Right lobe of liver (tissue), 6 donors: ENCODE measurements at regions not wholly inside any gene's neighbourhood (a gene's known extent, or its start where the extent isn't known, plus 50 kb on each side); places are given as distances from the start of the nearest gene placed in this dataset.
"Not testable (repeated sequence)": the region's sequence is repeated elsewhere in the genome, so short reads cannot be mapped to it uniquely, and the experiment has no call there.

Experiments
- ATAC-seq, 4 donors: fragments of 200-7000 bp; cut with Tn5 transposase; one replicate each; pipeline ENCODE4 v1.9.1; 2020; ENCODE audit warnings: mild to moderate bottlenecking in 4 of 4, moderate library complexity in 4 of 4
- DNase-seq, 3 donors: peaks; one replicate each; pipeline ENCODE4 v3.0.0-alpha.2; 2020
- H3K27ac ChIP-seq, 3 donors: fragments of 200-600 bp; one replicate each; pipeline ENCODE4 v1.8.0; 2022
- H3K27me3 ChIP-seq, 2 donors: fragments of 200-600 bp; one replicate each; pipeline ENCODE4 v1.8.0; 2022
- H3K36me3 ChIP-seq, 4 donors: fragments of 200-600 bp; sonication (generic) in 1 of 4; one replicate each; pipeline versions ENCODE4 v1.5.1 to v1.8.0; 2017 to 2022; ENCODE audit warnings: control low read depth in 1 of 4
- H3K4me1 ChIP-seq, 4 donors: fragments of 200-600 bp; sonication (generic) in 1 of 4; one replicate each; pipeline versions ENCODE4 v1.5.1 to v1.8.0; 2017 to 2022; ENCODE audit warnings: control low read depth in 1 of 4
- H3K4me3 ChIP-seq, 3 donors: fragments of 200-600 bp; one replicate each; pipeline ENCODE4 v1.8.0; 2022
- H3K9me3 ChIP-seq, 4 donors: fragments of 200-600 bp; sonication (generic) in 1 of 4; one replicate each; pipeline versions ENCODE4 v1.5.1 to v1.8.0; 2017 to 2022; ENCODE audit warnings: control low read depth in 1 of 4
- POLR2A ChIP-seq: fragments of 450-650 bp; IDR thresholded peaks from one replicate; pipeline ENCODE4 v1.6.1; 2017; ENCODE audit warnings: antibody characterized with exemption, mild to moderate bottlenecking
- WGBS: methylation state at CpG from one replicate; pipeline ENCODE4 v1.1.6; 2018; ENCODE audit warnings: low coverage, low lambda C conversion rate; ENCODE audit not compliant: insufficient coverage; ENCODE audit errors: missing lambda C conversion rate; 5-methylcytosine and 5-hydroxymethylcytosine counted together
- intact Hi-C, 2 donors: fragments of 100-400 bp; cut with DNase I; formaldehyde crosslinking; loops; one replicate each; pipeline versions ENCODE4 v1.11.2 to v1.14.1; 2022
- TF ChIP-seq, protein P1 (sequence below), 4 donors: fragments of 200-600 bp in 3 of 4; fragments of 450-650 bp in 1 of 4; IDR thresholded peaks; one replicate each; pipeline versions ENCODE4 v1.5.1 to v1.8.0; 2016 to 2022; ENCODE audit warnings: antibody characterized with exemption in 4 of 4, mild to moderate bottlenecking in 2 of 4
- donor health status: DM: no; HTN: yes; CAD: no.
- donor health status: DM: no; HTN: no; CAD: no.
- donor health status: DM: no; HTN: no; CAD: no.
- donor health status: DM: no; HTN: yes; CAD: no.
- donor health status: DM: no; HTN: yes; CAD: no.

DNA sequence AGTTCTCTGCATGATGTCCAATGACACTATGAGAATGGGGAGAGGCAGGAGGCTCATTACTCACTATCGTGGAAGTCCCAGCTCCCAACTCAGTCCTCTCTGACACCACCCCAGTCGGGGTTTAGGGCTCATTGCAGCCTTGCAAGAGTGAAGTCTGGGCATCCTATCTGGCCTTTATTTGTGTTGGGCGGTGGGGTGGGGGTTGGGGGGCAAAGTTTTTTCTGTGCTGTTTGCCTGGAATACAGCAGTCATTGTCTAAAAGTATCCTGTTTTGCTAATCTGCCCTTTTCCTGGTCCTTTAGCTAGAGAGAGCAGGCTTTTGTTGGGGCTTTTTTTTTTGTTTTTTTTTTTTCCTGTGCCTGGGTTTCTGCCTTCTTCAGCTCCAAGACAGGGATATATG is 174.2 kb downstream of the MYLK4 start:
- intact Hi-C loops: no loop called here
- Histone ChIP-seq H3K4me3 (no peak overlapping the region), H3K4me1 (no peaks in the 10 kb centered on the region), H3K27ac (no peak overlapping the region), H3K9me3 (no peaks in the 10 kb centered on the region), H3K36me3 (no peaks in the 10 kb centered on the region), H3K27me3 (no peaks in the 10 kb centered on the region)
- ATAC-seq: peak in 2 of 4 donors; percentile 19 to 42
- 40% methylated on average over 3 of the region's 3 CpGs for WGBS
- no peak for TF ChIP-seq POLR2A
- TF ChIP-seq, protein P1, sequence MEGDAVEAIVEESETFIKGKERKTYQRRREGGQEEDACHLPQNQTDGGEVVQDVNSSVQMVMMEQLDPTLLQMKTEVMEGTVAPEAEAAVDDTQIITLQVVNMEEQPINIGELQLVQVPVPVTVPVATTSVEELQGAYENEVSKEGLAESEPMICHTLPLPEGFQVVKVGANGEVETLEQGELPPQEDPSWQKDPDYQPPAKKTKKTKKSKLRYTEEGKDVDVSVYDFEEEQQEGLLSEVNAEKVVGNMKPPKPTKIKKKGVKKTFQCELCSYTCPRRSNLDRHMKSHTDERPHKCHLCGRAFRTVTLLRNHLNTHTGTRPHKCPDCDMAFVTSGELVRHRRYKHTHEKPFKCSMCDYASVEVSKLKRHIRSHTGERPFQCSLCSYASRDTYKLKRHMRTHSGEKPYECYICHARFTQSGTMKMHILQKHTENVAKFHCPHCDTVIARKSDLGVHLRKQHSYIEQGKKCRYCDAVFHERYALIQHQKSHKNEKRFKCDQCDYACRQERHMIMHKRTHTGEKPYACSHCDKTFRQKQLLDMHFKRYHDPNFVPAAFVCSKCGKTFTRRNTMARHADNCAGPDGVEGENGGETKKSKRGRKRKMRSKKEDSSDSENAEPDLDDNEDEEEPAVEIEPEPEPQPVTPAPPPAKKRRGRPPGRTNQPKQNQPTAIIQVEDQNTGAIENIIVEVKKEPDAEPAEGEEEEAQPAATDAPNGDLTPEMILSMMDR (IDR thresholded peaks at IDR 0.05): no peak
- no peak for DNase-seq

DNA sequence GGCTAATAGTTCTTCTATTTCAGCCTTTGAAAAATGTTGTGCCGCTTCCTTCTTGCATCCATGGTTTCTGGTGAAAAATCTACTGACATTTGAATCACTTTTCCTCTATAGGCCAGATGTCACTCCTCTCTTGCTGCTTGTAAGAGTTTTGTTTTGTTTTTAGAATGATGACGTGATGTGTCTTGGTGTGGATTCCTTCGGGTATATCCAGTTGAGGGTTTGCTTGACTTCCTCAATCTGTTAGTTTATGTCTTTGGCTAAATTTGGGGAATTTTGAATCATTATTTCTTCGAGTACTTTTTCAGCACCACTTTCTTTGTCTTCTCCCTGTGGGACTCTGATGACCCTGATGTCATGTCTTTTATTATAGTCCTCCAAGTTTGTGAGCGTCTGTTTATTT is 175.5 kb downstream of the MYLK4 start:
- no peak for TF ChIP-seq POLR2A
- TF ChIP-seq, protein P1 (IDR thresholded peaks at IDR 0.05): no peak
- Histone ChIP-seq H3K9me3 (no peaks in the 10 kb centered on the region), H3K27me3 (no peaks in the 10 kb centered on the region), H3K4me1 (no peaks in the 10 kb centered on the region), H3K4me3 (no peak overlapping the region), H3K36me3 (no peaks in the 10 kb centered on the region), H3K27ac (no peak overlapping the region)
- 72% methylated on average over 5 of the region's 5 CpGs for WGBS
- no peak for ATAC-seq
- no peak for DNase-seq
- intact Hi-C loops: no loop called here

DNA sequence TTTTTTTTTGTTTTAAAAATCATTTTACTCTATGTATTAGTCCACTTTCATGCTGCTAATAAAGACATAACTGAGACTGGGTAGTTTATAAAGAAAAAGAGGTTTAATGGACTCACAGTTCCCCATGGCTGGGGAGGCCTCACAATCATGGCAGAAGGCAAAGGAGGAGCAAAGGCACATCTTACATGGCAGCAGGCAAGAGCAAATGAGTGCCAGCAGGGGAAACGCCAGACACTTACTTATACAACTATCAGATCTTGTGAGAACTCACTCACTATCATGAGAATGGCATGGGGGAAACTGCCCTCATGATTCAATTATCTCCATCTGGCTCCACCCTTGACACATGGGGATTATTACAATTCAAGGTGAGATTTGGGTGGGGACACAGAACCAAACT is 181.3 kb downstream of the MYLK4 start:
- H3K27ac ChIP-seq, H3K36me3 ChIP-seq, H3K9me3 ChIP-seq, H3K4me1 ChIP-seq, H3K4me3 ChIP-seq, ATAC-seq, intact Hi-C loops, DNase-seq, H3K27me3 ChIP-seq: not testable (repeated sequence)
- no CpG with 5 or more reads among the region's 1 CpG for WGBS

DNA sequence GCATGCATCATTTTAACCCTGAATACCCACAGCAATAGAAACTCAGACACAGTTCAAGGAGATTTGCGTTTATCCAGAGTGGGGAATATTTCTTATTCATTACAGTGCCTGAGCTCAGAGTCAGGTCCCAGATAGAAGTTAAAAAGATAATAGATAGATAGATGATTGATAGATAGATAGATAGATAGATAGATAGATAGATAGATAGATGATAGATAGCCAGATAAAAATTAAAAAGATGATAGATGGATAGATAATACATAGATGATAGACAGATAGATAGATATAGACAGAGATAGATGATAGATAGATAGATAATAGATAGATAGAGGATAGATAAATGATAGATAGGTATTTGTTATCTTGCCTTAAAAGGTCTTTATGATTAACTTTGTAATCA is 184.7 kb downstream of the MYLK4 start:
- ATAC-seq: no peak
- no peak for TF ChIP-seq POLR2A
- TF ChIP-seq, protein P1 (IDR thresholded peaks at IDR 0.05): no peak
- intact Hi-C loops: no loop called here
- H3K27me3 ChIP-seq: no peaks in the 10 kb centered on the region
- no peaks in the 10 kb centered on the region for H3K4me1 ChIP-seq
- 56% methylated on average over 1 of the region's 1 CpG for WGBS
- no peaks in the 10 kb centered on the region for H3K9me3 ChIP-seq
- no peak overlapping the region for H3K27ac ChIP-seq
- no peak overlapping the region for H3K4me3 ChIP-seq
- no peak for DNase-seq
- H3K36me3 ChIP-seq: no peaks in the 10 kb centered on the region

DNA sequence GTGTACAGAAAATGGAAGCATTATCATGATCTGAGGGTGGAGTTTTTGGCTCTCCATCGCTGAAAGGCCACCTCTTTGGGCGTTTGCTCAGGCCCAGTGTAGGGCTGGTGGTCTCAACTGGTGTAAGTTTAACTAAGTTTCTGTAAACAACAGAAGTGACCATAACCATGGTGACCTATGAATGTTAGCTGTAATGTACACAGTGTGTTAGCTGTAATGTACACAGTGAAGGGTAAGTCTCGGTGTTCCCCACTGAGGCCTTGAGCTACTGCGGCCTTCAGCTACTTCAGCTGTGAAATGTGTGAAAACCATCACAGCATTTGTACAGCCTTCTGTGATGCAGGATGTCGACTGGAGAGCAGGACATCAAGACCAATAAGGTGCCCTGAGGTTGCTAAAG is 185.2 kb downstream of the MYLK4 start:
- TF ChIP-seq, protein P1 (IDR thresholded peaks at IDR 0.05): no peak
- TF ChIP-seq POLR2A: no peak
- intact Hi-C loops: no loop called here
- ATAC-seq (no peak), DNase-seq (no peak)
- no peaks in the 10 kb centered on the region for H3K27me3 ChIP-seq
- WGBS: 0% methylated on average over 1 of the region's 5 CpGs
- no peaks in the 10 kb centered on the region for H3K9me3 ChIP-seq
- no peak overlapping the region for H3K27ac ChIP-seq
- H3K4me1 ChIP-seq: no peaks in the 10 kb centered on the region
- no peak overlapping the region for H3K4me3 ChIP-seq
- no peaks in the 10 kb centered on the region for H3K36me3 ChIP-seq
